Liver (tissue), 8 donors: ENCODE measurements at regions not wholly inside any gene's neighbourhood (a gene's known extent, or its start where the extent isn't known, plus 50 kb on each side); places are given as distances from the start of the nearest gene placed in this dataset.

Experiments
- DNase-seq: peaks from one replicate; pipeline ENCODE4 v3.0.0-alpha.2; 2017; ENCODE audit warnings: low spot score
- H3K27ac ChIP-seq, 2 donors: one replicate each; pipeline ENCODE4 v1.7.0; 2013; ENCODE audit warnings: inconsistent platforms in 2 of 2, low read length in 2 of 2, control low read depth in 1 of 2, low read depth in 1 of 2, mild to moderate bottlenecking in 1 of 2
- H3K27me3 ChIP-seq, 4 donors: one replicate each; pipeline versions ENCODE4 v1.6.1 to v1.7.0; 2013; ENCODE audit warnings: low read length in 3 of 4, inconsistent platforms in 1 of 4, mild to moderate bottlenecking in 1 of 4, moderate library complexity in 1 of 4; ENCODE audit not compliant: control insufficient read depth in 4 of 4, insufficient read depth in 4 of 4
- H3K36me3 ChIP-seq, 4 donors: one replicate each; pipeline versions ENCODE4 v1.6.1 to v1.7.0; 2013; ENCODE audit warnings: low read length in 3 of 4, mild to moderate bottlenecking in 3 of 4, low read depth in 1 of 4, moderate library complexity in 1 of 4; ENCODE audit not compliant: control insufficient read depth in 4 of 4, insufficient read depth in 3 of 4
- H3K4me1 ChIP-seq, 4 donors: one replicate each; pipeline versions ENCODE4 v1.6.1 to v1.7.0; 2013; ENCODE audit warnings: low read length in 3 of 4, mild to moderate bottlenecking in 3 of 4, moderate library complexity in 1 of 4; ENCODE audit not compliant: control insufficient read depth in 4 of 4, insufficient read depth in 4 of 4
- H3K4me3 ChIP-seq, 3 donors: one replicate each; pipeline versions ENCODE4 v1.6.1 to v1.7.0; 2013; ENCODE audit warnings: low read length in 3 of 3, control low read depth in 1 of 3, low read depth in 1 of 3, mild to moderate bottlenecking in 1 of 3
- H3K9ac ChIP-seq, 2 donors: one replicate each; pipeline ENCODE4 v1.7.0; 2013; ENCODE audit warnings: low read length in 2 of 2, mild to moderate bottlenecking in 2 of 2, moderate library complexity in 2 of 2, control low read depth in 1 of 2, low read depth in 1 of 2
- H3K9me3 ChIP-seq, 4 donors: one replicate each; pipeline versions ENCODE4 v1.6.1 to v1.7.0; 2013; ENCODE audit warnings: low read length in 3 of 4; ENCODE audit not compliant: control insufficient read depth in 4 of 4
- ATF3 ChIP-seq: IDR thresholded peaks from 2 replicates; pipeline ENCODE4 v1.6.1; 2016; ENCODE audit warnings: antibody characterized with exemption
- CTCF ChIP-seq: fragments of 150-350 bp; IDR thresholded peaks from 2 replicates; pipeline ENCODE4 v1.5.1; 2017; ENCODE audit warnings: improper control_type of control experiment, low read depth, low read length; ENCODE audit not compliant: missing input control
- EGR1 ChIP-seq, 2 donors: IDR thresholded peaks; 2 replicates each; pipeline ENCODE4 v1.6.1; 2016 to 2018; ENCODE audit warnings: antibody characterized with exemption in 2 of 2, low read depth in 2 of 2
- FOXA1 ChIP-seq: IDR thresholded peaks from 2 replicates; pipeline ENCODE4 v1.6.1; 2016; ENCODE audit warnings: antibody characterized with exemption
- FOXA2 ChIP-seq: IDR thresholded peaks from 2 replicates; pipeline ENCODE4 v1.6.1; 2016; ENCODE audit warnings: antibody characterized with exemption
- GABPA ChIP-seq, 2 donors: IDR thresholded peaks in 1 of 2; conservative IDR thresholded peaks in 1 of 2; 2 replicates each; pipeline ENCODE4 v1.6.1; 2016; ENCODE audit warnings: antibody characterized with exemption in 2 of 2, mild to moderate bottlenecking in 1 of 2, moderate library complexity in 1 of 2
- HNF4A ChIP-seq, 2 donors: conservative IDR thresholded peaks; 2 replicates each; pipeline ENCODE4 v1.6.1; 2016; ENCODE audit warnings: antibody characterized with exemption in 2 of 2, mild to moderate bottlenecking in 2 of 2
- HNF4G ChIP-seq: IDR thresholded peaks from 2 replicates; pipeline ENCODE4 v1.6.1; 2016; ENCODE audit warnings: antibody characterized with exemption
- JUND ChIP-seq, 2 donors: IDR thresholded peaks; 2 replicates each; pipeline ENCODE4 v1.6.1; 2016; ENCODE audit warnings: antibody characterized with exemption in 2 of 2
- MAX ChIP-seq: IDR thresholded peaks from 2 replicates; pipeline ENCODE4 v1.6.1; 2016; ENCODE audit warnings: antibody characterized with exemption
- NR2F2 ChIP-seq: IDR thresholded peaks from 2 replicates; pipeline ENCODE4 v1.6.1; 2016; ENCODE audit warnings: antibody characterized with exemption
- RAD21 ChIP-seq, 2 donors: IDR thresholded peaks; 2 replicates each; pipeline ENCODE4 v1.6.1; 2016; ENCODE audit warnings: antibody characterized with exemption in 2 of 2, mild to moderate bottlenecking in 2 of 2
- REST ChIP-seq: IDR thresholded peaks from 2 replicates; pipeline ENCODE4 v1.6.1; 2016; ENCODE audit warnings: antibody characterized with exemption, mild to moderate bottlenecking
- RXRA ChIP-seq, 2 donors: IDR thresholded peaks; 2 replicates each; pipeline ENCODE4 v1.6.1; 2017 to 2018; ENCODE audit warnings: antibody characterized with exemption in 2 of 2, mild to moderate bottlenecking in 1 of 2
- SP1 ChIP-seq: IDR thresholded peaks from 2 replicates; pipeline ENCODE4 v1.6.1; 2018; ENCODE audit warnings: antibody characterized with exemption, mild to moderate bottlenecking
- TAF1 ChIP-seq: conservative IDR thresholded peaks from 2 replicates; pipeline ENCODE4 v1.6.1; 2016; ENCODE audit warnings: antibody characterized with exemption, mild to moderate bottlenecking
- YY1 ChIP-seq: IDR thresholded peaks from 2 replicates; pipeline ENCODE4 v1.6.1; 2016; ENCODE audit warnings: antibody characterized with exemption, mild to moderate bottlenecking
- ZBTB33 ChIP-seq: IDR thresholded peaks from 2 replicates; pipeline ENCODE4 v1.6.1; 2016; ENCODE audit warnings: antibody characterized with exemption
- WGBS: extraction: QIAGEN DNeasy Blood & Tissue Kit; methylation state at CpG from one replicate; pipeline ENCODE4 v1.1.7; 2013; 5-methylcytosine and 5-hydroxymethylcytosine counted together
- donor health status: healthy.
- donor health status: healthy.
- donor health status: healthy.
- donor health status: healthy.
- donor health status: healthy.

GRCh38 chr18:44568342-44568741, 112.3 kb upstream of the SETBP1 start:
- TF ChIP-seq MAX (no peak), SP1 (no peak), ATF3 (no peak), HNF4A (conservative IDR thresholded peaks at IDR 0.05) (no peak), ZBTB33 (no peak), YY1 (no peak), HNF4G (no peak), RAD21 (IDR thresholded peaks at IDR 0.05) (no peak), CTCF (no peak), EGR1 (IDR thresholded peaks at IDR 0.05; ENCODE audit: low read depth in 2 of 2) (no peak), GABPA (IDR thresholded peaks at IDR 0.05 in 1 of 2, conservative IDR thresholded peaks at IDR 0.05 in 1 of 2) (no peak), TAF1 (no peak), FOXA1 (no peak)
- Histone ChIP-seq H3K4me3 (no peak overlapping the region), H3K27ac (no peak overlapping the region), H3K9me3 (no peaks in the 10 kb centered on the region), H3K27me3 (no peaks in the 10 kb centered on the region), H3K4me1 (no peaks in the 10 kb centered on the region), H3K9ac (no peak overlapping the region), H3K36me3 (no peaks in the 10 kb centered on the region)
- no peak for DNase-seq
- 90% methylated on average over 2 of the region's 2 CpGs for whole genome bisulfite sequencing

- TF ChIP-seq RAD21 (IDR thresholded peaks at IDR 0.05): no peak
- TF ChIP-seq FOXA2: no peak
- no peak for TF ChIP-seq JUND (IDR thresholded peaks at IDR 0.05)
- no peak for TF ChIP-seq ATF3
- no peak for TF ChIP-seq RXRA (IDR thresholded peaks at IDR 0.05)
- no peak for TF ChIP-seq SP1
- TF ChIP-seq HNF4A (conservative IDR thresholded peaks at IDR 0.05): no peak
- no peak for TF ChIP-seq MAX
- TF ChIP-seq ZBTB33: no peak
- TF ChIP-seq GABPA (IDR thresholded peaks at IDR 0.05 in 1 of 2, conservative IDR thresholded peaks at IDR 0.05 in 1 of 2): no peak
- TF ChIP-seq TAF1: no peak
- TF ChIP-seq NR2F2: no peak
- TF ChIP-seq REST: no peak
- no peak for TF ChIP-seq CTCF
- no peak for TF ChIP-seq EGR1 (IDR thresholded peaks at IDR 0.05; ENCODE audit: low read depth in 2 of 2)
- no peak for TF ChIP-seq FOXA1
- TF ChIP-seq HNF4G: no peak
- TF ChIP-seq YY1: no peak
- no peak for DNase-seq
- no peaks in the 10 kb centered on the region for H3K36me3 ChIP-seq
- H3K4me1 ChIP-seq: no peaks in the 10 kb centered on the region
- no peaks in the 10 kb centered on the region for H3K9me3 ChIP-seq
- no peaks in the 10 kb centered on the region for H3K27me3 ChIP-seq
- H3K4me3 ChIP-seq: no peak overlapping the region
- no peak overlapping the region for H3K9ac ChIP-seq
- H3K27ac ChIP-seq: no peak overlapping the region
- 86% methylated on average over 1 of the region's 1 CpG for WGBS
Measured at GRCh38 chr18:44568986-44569385, 111.7 kb upstream of the SETBP1 start.
